ENCODE measurements at regions not wholly inside any gene's neighbourhood (a gene's known extent, or its start where the extent isn't known, plus 50 kb on each side); places are given as distances from the start of the nearest gene placed in this dataset.
"Not testable (repeated sequence)": the region's sequence is repeated elsewhere in the genome, so short reads cannot be mapped to it uniquely, and the experiment has no call there.

DNA sequence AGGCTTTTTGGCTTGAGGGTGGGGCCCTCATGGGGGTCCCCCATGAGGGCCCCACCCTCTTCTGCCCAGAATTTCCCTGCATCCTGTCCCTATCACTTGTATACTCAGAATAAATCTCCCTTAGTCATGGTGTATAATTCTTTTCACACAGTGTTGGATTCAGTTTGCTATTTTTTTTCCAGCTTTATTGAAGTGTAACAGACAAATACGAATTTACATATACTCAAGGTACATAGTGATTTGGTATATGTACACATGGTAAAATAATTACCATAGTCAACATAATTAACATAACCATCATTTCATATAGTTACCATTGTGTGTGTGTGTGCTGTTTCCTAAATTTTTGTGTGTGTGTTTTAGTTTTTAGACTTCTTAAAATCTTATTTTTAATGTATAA is 289.4 kb downstream of the CNTNAP3B start:
- DNase-seq; in situ Hi-C loops (cut with MboI; ENCODE audit: low sequenced_read_pairs): not testable (repeated sequence)
- no CpG with 5 or more reads among the region's 1 CpG for WGBS, 2 experiments (ENCODE audit: extremely low coverage in 2 of 2, insufficient read length in 1 of 2)

DNA sequence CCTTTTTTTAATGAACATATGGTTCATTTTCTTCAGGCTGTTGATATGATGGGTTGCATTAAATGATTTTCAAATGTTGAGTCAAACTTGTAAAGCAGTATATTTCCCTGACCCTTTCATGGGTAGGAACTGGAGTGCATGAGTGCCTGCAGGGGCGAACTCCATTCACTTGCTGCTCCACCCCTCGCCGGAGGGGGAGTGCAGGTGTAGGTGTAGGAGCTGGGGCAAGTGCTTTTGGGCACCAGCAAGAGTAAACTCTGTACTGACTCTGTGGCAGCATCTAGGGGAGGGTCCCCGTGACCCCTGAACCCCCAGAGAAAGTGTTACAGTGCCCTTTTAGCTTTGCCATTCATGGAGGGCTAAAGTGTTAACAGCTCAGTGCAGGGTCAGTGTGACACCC is 290.3 kb downstream of the CNTNAP3B start:
- H3K36me3 ChIP-seq (ENCODE audit: control insufficient read depth, insufficient read depth, low read length); in situ Hi-C loops (cut with MboI; ENCODE audit: low sequenced_read_pairs); H3K27me3 ChIP-seq (ENCODE audit: control insufficient read depth, insufficient read depth, low read length); CTCF ChIA-PET; H3K14ac ChIP-seq (replicated peaks; ENCODE audit: low read depth, low read length); DNase-seq; ATAC-seq (ENCODE audit: low read depth); H4K20me1 ChIP-seq (ENCODE audit: insufficient read depth, low read length); dilution Hi-C loops (cut with HindIII; ENCODE audit: low sequenced_read_pairs, unreplicated experiment); H2BK15ac ChIP-seq (ENCODE audit: low read depth, low read length); H3K27ac ChIP-seq (ENCODE audit: insufficient read depth, low read length); H3K9ac ChIP-seq (ENCODE audit: low read depth, low read length); H3K23ac ChIP-seq (ENCODE audit: low read depth, low read length); H2BK120ac ChIP-seq (ENCODE audit: low read depth, low read length); H2AFZ ChIP-seq (replicated peaks; ENCODE audit: low read length, poor library complexity); H3K9me3 ChIP-seq (ENCODE audit: control insufficient read depth, insufficient read depth, low read length); H3K4ac ChIP-seq (ENCODE audit: low read depth, low read length); H3K9me1 ChIP-seq (ENCODE audit: insufficient read depth, low read length); H4K5ac ChIP-seq (ENCODE audit: low read depth, low read length); H4K8ac ChIP-seq (ENCODE audit: low read depth in 2 of 2, low read length in 2 of 2); H3K4me3 ChIP-seq (ENCODE audit: insufficient read depth, low read depth, low read length); H3K4me1 ChIP-seq (ENCODE audit: control insufficient read depth, insufficient read depth, low read length); H3K56ac ChIP-seq (ENCODE audit: extremely low read depth, insufficient read depth, low read length); H3K79me1 ChIP-seq (ENCODE audit: low read depth in 1 of 2, low read length in 2 of 2); H4K91ac ChIP-seq (ENCODE audit: insufficient read depth, low read depth, low read length); H3K18ac ChIP-seq (ENCODE audit: low read depth, low read length); H2BK20ac ChIP-seq (ENCODE audit: low read depth, low read length); BruUV-seq (replicated peaks); H2BK5ac ChIP-seq (ENCODE audit: low read depth, low read length, poor library complexity, severe bottlenecking); H2AK5ac ChIP-seq (ENCODE audit: low read depth, low read length); H3K4me2 ChIP-seq (ENCODE audit: low read depth, low read length); H2AK9ac ChIP-seq (replicated peaks; ENCODE audit: low read depth, low read length, poor library complexity); POLR2A ChIA-PET (ENCODE audit: unreplicated experiment); intact Hi-C loops (cut with micrococcal nuclease): not testable (repeated sequence)
- WGBS, 2 experiments (ENCODE audit: extremely low coverage in 2 of 2, insufficient read length in 1 of 2) = no CpG with 5 or more reads among the region's 4 CpGs

More for the DNA sequence above, 289.4 kb downstream of the CNTNAP3B start:
- POLR2A ChIA-PET (ENCODE audit: unreplicated experiment); H4K20me1 ChIP-seq (ENCODE audit: insufficient read depth, low read length); H2AFZ ChIP-seq (replicated peaks; ENCODE audit: low read length, poor library complexity); H3K4me3 ChIP-seq (ENCODE audit: insufficient read depth, low read depth, low read length); H3K9me3 ChIP-seq (ENCODE audit: control insufficient read depth, insufficient read depth, low read length); H4K8ac ChIP-seq (ENCODE audit: low read depth in 2 of 2, low read length in 2 of 2); ATAC-seq (ENCODE audit: low read depth); H2BK5ac ChIP-seq (ENCODE audit: low read depth, low read length, poor library complexity, severe bottlenecking); H3K56ac ChIP-seq (ENCODE audit: extremely low read depth, insufficient read depth, low read length); H2AK9ac ChIP-seq (replicated peaks; ENCODE audit: low read depth, low read length, poor library complexity); H4K5ac ChIP-seq (ENCODE audit: low read depth, low read length); H3K9ac ChIP-seq (ENCODE audit: low read depth, low read length); H2AK5ac ChIP-seq (ENCODE audit: low read depth, low read length); BruUV-seq (replicated peaks); H3K79me1 ChIP-seq (ENCODE audit: low read depth in 1 of 2, low read length in 2 of 2); H3K4me1 ChIP-seq (ENCODE audit: control insufficient read depth, insufficient read depth, low read length); H3K27me3 ChIP-seq (ENCODE audit: control insufficient read depth, insufficient read depth, low read length); dilution Hi-C loops (cut with HindIII; ENCODE audit: low sequenced_read_pairs, unreplicated experiment); H3K18ac ChIP-seq (ENCODE audit: low read depth, low read length); H3K4ac ChIP-seq (ENCODE audit: low read depth, low read length); H3K36me3 ChIP-seq (ENCODE audit: control insufficient read depth, insufficient read depth, low read length); H3K23ac ChIP-seq (ENCODE audit: low read depth, low read length); CTCF ChIA-PET; H3K4me2 ChIP-seq (ENCODE audit: low read depth, low read length); intact Hi-C loops (cut with micrococcal nuclease); H2BK20ac ChIP-seq (ENCODE audit: low read depth, low read length); H2BK120ac ChIP-seq (ENCODE audit: low read depth, low read length); H2BK15ac ChIP-seq (ENCODE audit: low read depth, low read length); H3K27ac ChIP-seq (ENCODE audit: insufficient read depth, low read length); H3K9me1 ChIP-seq (ENCODE audit: insufficient read depth, low read length); H4K91ac ChIP-seq (ENCODE audit: insufficient read depth, low read depth, low read length); H3K14ac ChIP-seq (replicated peaks; ENCODE audit: low read depth, low read length): not testable (repeated sequence)
